ENCODE measurements at regions not wholly inside any gene's neighbourhood (a gene's known extent, or its start where the extent isn't known, plus 50 kb on each side); places are given as distances from the start of the nearest gene placed in this dataset.

GRCh38 chr20:4441871-4442270, 192.8 kb upstream of the ADRA1D start:
- WGBS (ENCODE audit: insufficient coverage), result no CpG with 5 or more reads among the region's 3 CpGs
- H3K79me2 ChIP-seq (ENCODE audit: control insufficient read depth, insufficient read depth, low read length), result no peaks in the 10 kb centered on the region
- ChIA-PET CTCF (no interaction called here), POLR2A (no interaction called here)
- H3K27ac ChIP-seq (ENCODE audit: low read length in 2 of 2), result no peak overlapping the region
- TF ChIP-seq EZH2 (IDR thresholded peaks at IDR 0.05; ENCODE audit: borderline replicate concordance, insufficient read depth, low read depth, low read length, poor library complexity, severe bottlenecking) (no peak), CTCF (IDR thresholded peaks at IDR 0.05) (no peak)
- H3K9ac ChIP-seq (ENCODE audit: low read length), result no peak overlapping the region
- no peaks in the 10 kb centered on the region for H3K27me3 Mint-ChIP-seq
- intact Hi-C loops (cut with micrococcal nuclease), result no loop called here
- no peaks in the 10 kb centered on the region for H4K20me1 ChIP-seq (ENCODE audit: control insufficient read depth, insufficient read depth, low read length, poor library complexity, severe bottlenecking)
- no peak overlapping the region for H3K27ac Mint-ChIP-seq
- H3K27me3 ChIP-seq (replicated peaks in 1 of 4; ENCODE audit: control extremely low read depth in 1 of 4, control insufficient read depth in 3 of 4, insufficient read depth in 4 of 4, low read length in 3 of 4), result no peaks in the 10 kb centered on the region
- H3K4me1 Mint-ChIP-seq, result no peaks in the 10 kb centered on the region
- H3K4me1 ChIP-seq (ENCODE audit: control insufficient read depth in 2 of 2, insufficient read depth in 2 of 2, low read length in 2 of 2), result no peaks in the 10 kb centered on the region
- no peak for DNase-seq
- no peak overlapping the region for H3K4me3 ChIP-seq (ENCODE audit: control extremely low read depth in 1 of 5, extremely low read depth in 1 of 5, insufficient read depth in 1 of 5, low read depth in 2 of 5, low read length in 4 of 5)
- H3K4me3 Mint-ChIP-seq, result no peak overlapping the region
- no peaks in the 10 kb centered on the region for H3K9me3 Mint-ChIP-seq (ENCODE audit: insufficient read depth)
- H2AFZ ChIP-seq (ENCODE audit: insufficient read depth, low read depth, low read length, poor library complexity, severe bottlenecking), result no peak overlapping the region
- no peak for ATAC-seq (ENCODE audit: low read depth)
- H3K9me3 ChIP-seq (ENCODE audit: control extremely low read depth in 1 of 3, control insufficient read depth in 2 of 3, insufficient read depth in 1 of 3, low read length in 2 of 3), result no peaks in the 10 kb centered on the region
- H3K4me2 ChIP-seq (replicated peaks; ENCODE audit: low read depth, low read length, poor library complexity, severe bottlenecking), result no peak overlapping the region
- no peaks in the 10 kb centered on the region for H3K36me3 ChIP-seq (replicated peaks in 1 of 2; ENCODE audit: control extremely low read depth in 1 of 2, control insufficient read depth in 1 of 2, extremely low read depth in 1 of 2, insufficient read depth in 2 of 2, low read length in 1 of 2)

- Histone ChIP-seq H2AFZ (ENCODE audit: insufficient read depth, low read depth, low read length, poor library complexity, severe bottlenecking) (no peak overlapping the region), H3K9me3 (ENCODE audit: control extremely low read depth in 1 of 3, control insufficient read depth in 2 of 3, insufficient read depth in 1 of 3, low read length in 2 of 3) (no peaks in the 10 kb centered on the region), H3K79me2 (ENCODE audit: control insufficient read depth, insufficient read depth, low read length) (no peaks in the 10 kb centered on the region), H3K4me1 (ENCODE audit: control insufficient read depth in 2 of 2, insufficient read depth in 2 of 2, low read length in 2 of 2) (no peaks in the 10 kb centered on the region), H3K36me3 (replicated peaks in 1 of 2; ENCODE audit: control extremely low read depth in 1 of 2, control insufficient read depth in 1 of 2, extremely low read depth in 1 of 2, insufficient read depth in 2 of 2, low read length in 1 of 2) (no peaks in the 10 kb centered on the region), H3K4me2 (replicated peaks; ENCODE audit: low read depth, low read length, poor library complexity, severe bottlenecking) (no peak overlapping the region), H3K9ac (ENCODE audit: low read length) (no peak overlapping the region), H3K4me3 (ENCODE audit: control extremely low read depth in 1 of 5, extremely low read depth in 1 of 5, insufficient read depth in 1 of 5, low read depth in 2 of 5, low read length in 4 of 5) (no peak overlapping the region), H3K27ac (ENCODE audit: low read length in 2 of 2) (no peak overlapping the region), H3K27me3 (replicated peaks in 1 of 4; ENCODE audit: control extremely low read depth in 1 of 4, control insufficient read depth in 3 of 4, insufficient read depth in 4 of 4, low read length in 3 of 4) (no peaks in the 10 kb centered on the region), H4K20me1 (ENCODE audit: control insufficient read depth, insufficient read depth, low read length, poor library complexity, severe bottlenecking) (no peaks in the 10 kb centered on the region)
- WGBS (ENCODE audit: insufficient coverage), result 100% methylated on average over 1 of the region's 2 CpGs
- intact Hi-C loops (cut with micrococcal nuclease), result no loop called here
- Mint-ChIP-seq H3K27ac (no peak overlapping the region), H3K27me3 (no peaks in the 10 kb centered on the region), H3K4me1 (no peaks in the 10 kb centered on the region), H3K9me3 (ENCODE audit: insufficient read depth) (no peaks in the 10 kb centered on the region), H3K4me3 (no peak overlapping the region)
- CTCF ChIA-PET, result no interaction called here
- ATAC-seq (ENCODE audit: low read depth) (no peak), DNase-seq (no peak)
- POLR2A ChIA-PET, result no interaction called here
- TF ChIP-seq CTCF (IDR thresholded peaks at IDR 0.05) (no peak), EZH2 (IDR thresholded peaks at IDR 0.05; ENCODE audit: borderline replicate concordance, insufficient read depth, low read depth, low read length, poor library complexity, severe bottlenecking) (no peak)
These were observed 192.1 kb upstream of the ADRA1D start for GRCh38 chr20:4441191-4441590.

Measured in B cell (primary cell).